GM23248 (cell line): ENCODE measurements at regions not wholly inside any gene's neighbourhood (a gene's known extent, or its start where the extent isn't known, plus 50 kb on each side); places are given as distances from the start of the nearest gene placed in this dataset.

Experiments
- DNase-seq: peaks from one replicate; pipeline ENCODE4 v3.0.0-alpha.2; 2015
- H2AFZ ChIP-seq: fragments of 200-600 bp; sonication (generic); 2 replicates; pipeline ENCODE4 v1.6.1; 2016; ENCODE audit warnings: antibody characterized with exemption
- H3F3A ChIP-seq: fragments of 200-600 bp; sonication (generic); 2 replicates; pipeline ENCODE4 v1.6.1; 2016; ENCODE audit warnings: mild to moderate bottlenecking, antibody characterized with exemption, mixed run types; ENCODE audit not compliant: insufficient read depth
- H3K27ac ChIP-seq: fragments of 200-600 bp; sonication (generic); 2 replicates; pipeline ENCODE4 v1.5.1; 2016; ENCODE audit warnings: mild to moderate bottlenecking
- H3K27me3 ChIP-seq: fragments of 200-600 bp; sonication (generic); replicated peaks from 2 replicates; pipeline ENCODE4 v1.6.1; 2016; ENCODE audit warnings: mild to moderate bottlenecking; ENCODE audit not compliant: insufficient read depth
- H3K36me3 ChIP-seq: fragments of 200-600 bp; sonication (generic); 2 replicates; pipeline ENCODE4 v1.6.1; 2016; ENCODE audit warnings: low read depth, mild to moderate bottlenecking
- H3K4me1 ChIP-seq: fragments of 200-600 bp; sonication (generic); 2 replicates; pipeline ENCODE4 v1.6.1; 2016; ENCODE audit warnings: mild to moderate bottlenecking; ENCODE audit not compliant: insufficient read depth
- H3K4me2 ChIP-seq: fragments of 200-600 bp; sonication (generic); one replicate; pipeline ENCODE4 v1.6.1; 2016; ENCODE audit warnings: mild to moderate bottlenecking; ENCODE audit not compliant: unreplicated experiment
- H3K4me3 ChIP-seq: fragments of 200-600 bp; sonication (generic); 2 replicates; pipeline ENCODE4 v1.5.1; 2016; ENCODE audit warnings: mild to moderate bottlenecking
- H3K79me2 ChIP-seq: fragments of 200-600 bp; sonication (generic); 2 replicates; pipeline ENCODE4 v1.6.1; 2016; ENCODE audit warnings: mild to moderate bottlenecking; ENCODE audit not compliant: insufficient read depth
- H3K9ac ChIP-seq: fragments of 200-600 bp; sonication (generic); 2 replicates; pipeline ENCODE4 v1.6.1; 2016; ENCODE audit warnings: mild to moderate bottlenecking
- H3K9me2 ChIP-seq: fragments of 200-600 bp; sonication (generic); 2 replicates; pipeline ENCODE4 v1.6.1; 2016; ENCODE audit warnings: mixed run types, mild to moderate bottlenecking, moderate library complexity; ENCODE audit not compliant: insufficient read depth
- H3K9me3 ChIP-seq: fragments of 200-600 bp; sonication (generic); one replicate; pipeline ENCODE4 v1.6.1; 2017; ENCODE audit warnings: low read depth
- H4K20me1 ChIP-seq: fragments of 200-600 bp; sonication (generic); 2 replicates; pipeline ENCODE4 v1.6.0; 2016; ENCODE audit not compliant: insufficient read depth
- EZH2 ChIP-seq: fragments of 200-600 bp; sonication (generic); IDR thresholded peaks from 2 replicates; pipeline ENCODE4 v1.6.1; 2018; ENCODE audit warnings: antibody characterized with exemption, mild to moderate bottlenecking; ENCODE audit not compliant: insufficient read depth, poor library complexity, severe bottlenecking
- EZH2phosphoT487 ChIP-seq: fragments of 200-600 bp; sonication (generic); IDR thresholded peaks from 2 replicates; pipeline ENCODE4 v1.6.1; 2018; ENCODE audit warnings: antibody characterized with exemption, moderate library complexity, mild to moderate bottlenecking, low read depth; ENCODE audit not compliant: insufficient read depth
- WGBS, 2 experiments: methylation state at CpG; one replicate each; pipeline ENCODE4 v1.1.6; 2015 to 2017; ENCODE audit warnings: low lambda C conversion rate in 2 of 2, low coverage in 1 of 2; ENCODE audit errors: missing lambda C conversion rate in 2 of 2; 5-methylcytosine and 5-hydroxymethylcytosine counted together
- in situ Hi-C: fragments of 300-500 bp; cut with MboI; formaldehyde crosslinking; loops from 2 replicates; pipeline ENCODE4 v1.15.0; 2020

- Histone ChIP-seq H3K27me3 (no peaks in the 10 kb centered on the region), H3F3A (no peaks in the 10 kb centered on the region), H3K9ac (no peak overlapping the region), H3K79me2 (no peaks in the 10 kb centered on the region), H3K36me3 (no peaks in the 10 kb centered on the region), H3K4me3 (no peak overlapping the region), H2AFZ (no peak overlapping the region), H3K9me2 (no peaks in the 10 kb centered on the region), H3K4me1 (no peaks in the 10 kb centered on the region), H4K20me1 (no peaks in the 10 kb centered on the region), H3K4me2 (no peak overlapping the region), H3K27ac (no peak overlapping the region), H3K9me3 (no peaks in the 10 kb centered on the region)
- WGBS, 2 experiments, result 16 to 27% methylated on average over 6 of the region's 6 CpGs
- TF ChIP-seq EZH2phosphoT487, result no peak
- TF ChIP-seq EZH2, result no peak
- in situ Hi-C loops, result no loop called here
- no peak for DNase-seq
Measured at GRCh38 chr20:60760256-60761000, 491.6 kb upstream of the CDH4 start.

- H4K20me1 ChIP-seq, result no peaks in the 10 kb centered on the region
- in situ Hi-C loops, result no loop called here
- H3K36me3 ChIP-seq, result no peaks in the 10 kb centered on the region
- H3K9ac ChIP-seq, result no peak overlapping the region
- no peaks in the 10 kb centered on the region for H3K4me1 ChIP-seq
- no peak for TF ChIP-seq EZH2
- no peak for TF ChIP-seq EZH2phosphoT487
- H3F3A ChIP-seq, result no peaks in the 10 kb centered on the region
- no peaks in the 10 kb centered on the region for H3K9me3 ChIP-seq
- no peak for DNase-seq
- H3K9me2 ChIP-seq, result no peaks in the 10 kb centered on the region
- 31 to 32% methylated on average over 9 of the region's 9 CpGs for WGBS, 2 experiments
- H3K27me3 ChIP-seq, result no peaks in the 10 kb centered on the region
- no peaks in the 10 kb centered on the region for H3K79me2 ChIP-seq
- H3K4me2 ChIP-seq, result no peak overlapping the region
- no peak overlapping the region for H2AFZ ChIP-seq
- no peak overlapping the region for H3K27ac ChIP-seq
- H3K4me3 ChIP-seq, result no peak overlapping the region
Measured at GRCh38 chr20:60761056-60761455, 491.0 kb upstream of the CDH4 start.

GRCh38 chr20:60762386-60762785 lies 489.7 kb upstream of the CDH4 start:
- no peaks in the 10 kb centered on the region for H3K27me3 ChIP-seq
- H3K27ac ChIP-seq, result no peak overlapping the region
- DNase-seq, result no peak
- no peaks in the 10 kb centered on the region for H3F3A ChIP-seq
- no peak overlapping the region for H3K4me2 ChIP-seq
- H2AFZ ChIP-seq, result no peak overlapping the region
- no peaks in the 10 kb centered on the region for H3K79me2 ChIP-seq
- no peak for TF ChIP-seq EZH2
- no peak overlapping the region for H3K9ac ChIP-seq
- no peaks in the 10 kb centered on the region for H3K9me2 ChIP-seq
- H3K4me3 ChIP-seq, result no peak overlapping the region
- no peaks in the 10 kb centered on the region for H3K36me3 ChIP-seq
- in situ Hi-C loops, result no loop called here
- H4K20me1 ChIP-seq, result no peaks in the 10 kb centered on the region
- no peaks in the 10 kb centered on the region for H3K9me3 ChIP-seq
- H3K4me1 ChIP-seq, result no peaks in the 10 kb centered on the region
- whole genome bisulfite sequencing, 2 experiments, result 34 to 48% methylated on average over 6 of the region's 6 CpGs

- H3K79me2 ChIP-seq, result no peaks in the 10 kb centered on the region
- no peaks in the 10 kb centered on the region for H3K9me2 ChIP-seq
- DNase-seq, result no peak
- no peaks in the 10 kb centered on the region for H3F3A ChIP-seq
- H3K9ac ChIP-seq, result no peak overlapping the region
- H3K9me3 ChIP-seq, result no peaks in the 10 kb centered on the region
- H3K27me3 ChIP-seq, result no peaks in the 10 kb centered on the region
- no peak overlapping the region for H2AFZ ChIP-seq
- no peaks in the 10 kb centered on the region for H3K4me1 ChIP-seq
- H3K27ac ChIP-seq, result no peak overlapping the region
- no peak overlapping the region for H3K4me3 ChIP-seq
- in situ Hi-C loops, result no loop called here
- no peak overlapping the region for H3K4me2 ChIP-seq
- H3K36me3 ChIP-seq, result no peaks in the 10 kb centered on the region
- WGBS, 2 experiments, result 38 to 43% methylated on average over 4 of the region's 4 CpGs
- no peak for TF ChIP-seq EZH2phosphoT487
- no peak for TF ChIP-seq EZH2
- H4K20me1 ChIP-seq, result no peaks in the 10 kb centered on the region
Measured at GRCh38 chr20:60764328-60764727, 487.7 kb upstream of the CDH4 start.
